ENCODE measurements at regions not wholly inside any gene's neighbourhood (a gene's known extent, or its start where the extent isn't known, plus 50 kb on each side); places are given as distances from the start of the nearest gene placed in this dataset.

- H3K27ac ChIP-seq (ENCODE audit: low read length) = peak overlapping the region; percentile 78; the same call in 1 of the 2 replicates
- peaks cover 31% of the 10 kb centered on the region for H3K4me1 ChIP-seq (ENCODE audit: insufficient read depth, low read length)
- ChIA-PET CTCF (no interaction called here), POLR2A (ENCODE audit: unreplicated experiment) (no interaction called here)
- TF ChIP-seq EZH2 (IDR thresholded peaks at IDR 0.05; ENCODE audit: low read length, unreplicated experiment) (no peak), EZH2phosphoT487 (IDR thresholded peaks at IDR 0.05; ENCODE audit: borderline replicate concordance, low read length) (no peak), CTCF (conservative IDR thresholded peaks at IDR 0.05; ENCODE audit: low read depth, low read length) (no peak)
- H3K9me3 ChIP-seq (ENCODE audit: low read length) = 0 out of 2 replicates have a peak, but pooled peaks cover 8% of the 10 kb centered on the region
- DNase-seq (no peak), ATAC-seq (no peak)
- H3K27me3 ChIP-seq (ENCODE audit: low read length) = no peaks in the 10 kb centered on the region
- no peak overlapping the region for H3K4me3 ChIP-seq (ENCODE audit: low read length)
- H4K20me1 ChIP-seq (ENCODE audit: low read length) = no peaks in the 10 kb centered on the region
- no peaks in the 10 kb centered on the region for H3K79me2 ChIP-seq (ENCODE audit: low read length)
- no peaks in the 10 kb centered on the region for H3K36me3 ChIP-seq (ENCODE audit: low read depth, low read length)
- no peak overlapping the region for H3K4me2 ChIP-seq (ENCODE audit: low read length)
- intact Hi-C loops (cut with micrococcal nuclease) = no loop called here
- BruUV-seq (replicated peaks) = no TSS peak
- H2AFZ ChIP-seq (ENCODE audit: low read length) = no peak overlapping the region
- H3K9me2 ChIP-seq (replicated peaks; ENCODE audit: low read length) = no peaks in the 10 kb centered on the region
- H3F3A ChIP-seq (ENCODE audit: low read length, unreplicated experiment) = no peaks in the 10 kb centered on the region
- no peak overlapping the region for H3K9ac ChIP-seq (ENCODE audit: low read length)
Measured at GRCh38 chr20:1827510-1827973, 67.7 kb upstream of the SIRPA start.

- CTCF ChIA-PET = no interaction called here
- DNase-seq (no peak), ATAC-seq (no peak)
- H3K4me3 ChIP-seq (ENCODE audit: low read length) = no peak overlapping the region
- intact Hi-C loops (cut with micrococcal nuclease) = no loop called here
- H3K79me2 ChIP-seq (ENCODE audit: low read length) = no peaks in the 10 kb centered on the region
- no peak for TF ChIP-seq CTCF (conservative IDR thresholded peaks at IDR 0.05; ENCODE audit: low read depth, low read length)
- TF ChIP-seq EZH2phosphoT487 (IDR thresholded peaks at IDR 0.05; ENCODE audit: borderline replicate concordance, low read length) = no peak
- TF ChIP-seq EZH2 (IDR thresholded peaks at IDR 0.05; ENCODE audit: low read length, unreplicated experiment) = no peak
- no peaks in the 10 kb centered on the region for H3K9me2 ChIP-seq (replicated peaks; ENCODE audit: low read length)
- no peak overlapping the region for H3K9ac ChIP-seq (ENCODE audit: low read length)
- H3K36me3 ChIP-seq (ENCODE audit: low read depth, low read length) = no peaks in the 10 kb centered on the region
- H3F3A ChIP-seq (ENCODE audit: low read length, unreplicated experiment) = no peaks in the 10 kb centered on the region
- no peak overlapping the region for H2AFZ ChIP-seq (ENCODE audit: low read length)
- no TSS peak for BruUV-seq (replicated peaks)
- H3K27me3 ChIP-seq (ENCODE audit: low read length) = no peaks in the 10 kb centered on the region
- POLR2A ChIA-PET (ENCODE audit: unreplicated experiment) = no interaction called here
- no peaks in the 10 kb centered on the region for H4K20me1 ChIP-seq (ENCODE audit: low read length)
- no peak overlapping the region for H3K4me2 ChIP-seq (ENCODE audit: low read length)
- no peak overlapping the region for H3K27ac ChIP-seq (ENCODE audit: low read length)
- H3K9me3 ChIP-seq (ENCODE audit: low read length) = 0 out of 2 replicates have a peak, but pooled peaks cover 12% of the 10 kb centered on the region
- peaks cover 31% of the 10 kb centered on the region for H3K4me1 ChIP-seq (ENCODE audit: insufficient read depth, low read length)
Measured at GRCh38 chr20:1825938-1826445, 69.2 kb upstream of the SIRPA start.

GRCh38 chr20:1825507-1825906 is 69.7 kb upstream of the SIRPA start:
- Histone ChIP-seq H3K27ac (ENCODE audit: low read length) (no peak overlapping the region), H3K9ac (ENCODE audit: low read length) (no peak overlapping the region), H3K4me2 (ENCODE audit: low read length) (no peak overlapping the region), H3F3A (ENCODE audit: low read length, unreplicated experiment) (no peaks in the 10 kb centered on the region), H3K79me2 (ENCODE audit: low read length) (no peaks in the 10 kb centered on the region), H3K27me3 (ENCODE audit: low read length) (no peaks in the 10 kb centered on the region), H3K36me3 (ENCODE audit: low read depth, low read length) (no peaks in the 10 kb centered on the region), H3K4me1 (ENCODE audit: insufficient read depth, low read length) (peaks cover 28% of the 10 kb centered on the region), H3K4me3 (ENCODE audit: low read length) (no peak overlapping the region), H4K20me1 (ENCODE audit: low read length) (no peaks in the 10 kb centered on the region), H3K9me2 (replicated peaks; ENCODE audit: low read length) (no peaks in the 10 kb centered on the region), H3K9me3 (ENCODE audit: low read length) (0 out of 2 replicates have a peak, but pooled peaks cover 12% of the 10 kb centered on the region), H2AFZ (ENCODE audit: low read length) (no peak overlapping the region)
- ATAC-seq (no peak), DNase-seq (no peak)
- BruUV-seq (replicated peaks) = no TSS peak
- intact Hi-C loops (cut with micrococcal nuclease) = no loop called here
- TF ChIP-seq EZH2 (IDR thresholded peaks at IDR 0.05; ENCODE audit: low read length, unreplicated experiment) (no peak), CTCF (conservative IDR thresholded peaks at IDR 0.05; ENCODE audit: low read depth, low read length) (no peak), EZH2phosphoT487 (IDR thresholded peaks at IDR 0.05; ENCODE audit: borderline replicate concordance, low read length) (no peak)
- ChIA-PET POLR2A (ENCODE audit: unreplicated experiment) (no interaction called here), CTCF (no interaction called here)

All from PC-3 (cell line).